ENCODE measurements at regions not wholly inside any gene's neighbourhood (a gene's known extent, or its start where the extent isn't known, plus 50 kb on each side); places are given as distances from the start of the nearest gene placed in this dataset.

DNA sequence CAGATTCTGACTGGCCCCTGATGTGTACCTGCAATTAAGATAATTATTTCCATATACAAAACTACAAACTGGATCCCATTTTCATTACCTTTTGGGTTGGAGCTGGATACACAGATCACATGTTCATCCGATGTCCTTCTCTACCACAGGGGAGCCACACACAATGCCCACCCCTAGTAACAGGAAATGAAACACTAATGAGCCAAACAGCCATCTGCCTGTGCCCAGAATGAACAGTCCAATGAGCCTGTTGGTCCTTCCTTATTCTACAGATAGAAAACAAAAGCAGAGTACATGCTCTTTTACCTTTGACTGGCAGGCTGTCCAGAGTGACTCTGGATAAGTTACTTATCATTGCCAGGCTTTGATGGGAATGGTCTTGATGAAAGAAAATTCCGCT is 68.6 kb downstream of the SIPA1L2 start:
- TF ChIP-seq POLR2AphosphoS5 (IDR thresholded peaks at IDR 0.05) = no peak
- TF ChIP-seq, protein P1, sequence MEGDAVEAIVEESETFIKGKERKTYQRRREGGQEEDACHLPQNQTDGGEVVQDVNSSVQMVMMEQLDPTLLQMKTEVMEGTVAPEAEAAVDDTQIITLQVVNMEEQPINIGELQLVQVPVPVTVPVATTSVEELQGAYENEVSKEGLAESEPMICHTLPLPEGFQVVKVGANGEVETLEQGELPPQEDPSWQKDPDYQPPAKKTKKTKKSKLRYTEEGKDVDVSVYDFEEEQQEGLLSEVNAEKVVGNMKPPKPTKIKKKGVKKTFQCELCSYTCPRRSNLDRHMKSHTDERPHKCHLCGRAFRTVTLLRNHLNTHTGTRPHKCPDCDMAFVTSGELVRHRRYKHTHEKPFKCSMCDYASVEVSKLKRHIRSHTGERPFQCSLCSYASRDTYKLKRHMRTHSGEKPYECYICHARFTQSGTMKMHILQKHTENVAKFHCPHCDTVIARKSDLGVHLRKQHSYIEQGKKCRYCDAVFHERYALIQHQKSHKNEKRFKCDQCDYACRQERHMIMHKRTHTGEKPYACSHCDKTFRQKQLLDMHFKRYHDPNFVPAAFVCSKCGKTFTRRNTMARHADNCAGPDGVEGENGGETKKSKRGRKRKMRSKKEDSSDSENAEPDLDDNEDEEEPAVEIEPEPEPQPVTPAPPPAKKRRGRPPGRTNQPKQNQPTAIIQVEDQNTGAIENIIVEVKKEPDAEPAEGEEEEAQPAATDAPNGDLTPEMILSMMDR (IDR thresholded peaks at IDR 0.05) = no peak

Data from gastroesophageal sphincter (tissue), 3 donors.